Progenitor cell of endocrine pancreas (in vitro differentiated cells): ENCODE measurements at regions not wholly inside any gene's neighbourhood (a gene's known extent, or its start where the extent isn't known, plus 50 kb on each side); places are given as distances from the start of the nearest gene placed in this dataset.

ENCODE experiments used
- DNase-seq: peaks from one replicate; pipeline ENCODE4 v3.0.0; 2021; ENCODE audit warnings: low spot score; ENCODE audit not compliant: unreplicated experiment
- H3K27ac Mint-ChIP-seq: 2 replicates; pipeline ENCODE4 v1.8.0; 2021; ENCODE audit warnings: mild to moderate bottlenecking, moderate library complexity, mixed read lengths
- H3K27me3 Mint-ChIP-seq: 2 replicates; pipeline ENCODE4 v1.8.0; 2021; ENCODE audit warnings: mixed read lengths
- H3K36me3 Mint-ChIP-seq: 2 replicates; pipeline ENCODE4 v1.8.0; 2022; ENCODE audit warnings: mixed read lengths; ENCODE audit not compliant: insufficient read depth
- H3K4me1 Mint-ChIP-seq: 2 replicates; pipeline ENCODE4 v1.8.0; 2021; ENCODE audit warnings: low read depth, mixed read lengths
- H3K4me3 Mint-ChIP-seq: 2 replicates; pipeline ENCODE4 v1.8.0; 2021; ENCODE audit warnings: low read depth, mild to moderate bottlenecking, moderate library complexity, mixed read lengths
- H3K9me3 Mint-ChIP-seq: 2 replicates; pipeline ENCODE4 v1.8.0; 2021; ENCODE audit warnings: low read depth, mixed read lengths
- CTCF ChIP-seq: fragments of 200-600 bp; sonication (generic); IDR thresholded peaks from one replicate; pipeline ENCODE4 v1.5.0; 2021; ENCODE audit warnings: antibody characterized with exemption, mild to moderate bottlenecking; ENCODE audit not compliant: unreplicated experiment

GRCh38 chr2:217466104-217466503, 536.7 kb downstream of the TNS1 start:
- no peaks in the 10 kb centered on the region for H3K36me3 Mint-ChIP-seq
- TF ChIP-seq CTCF = no peak
- DNase-seq = no peak
- H3K4me3 Mint-ChIP-seq = no peak overlapping the region
- H3K27ac Mint-ChIP-seq = no peak overlapping the region
- peaks cover 6% of the 10 kb centered on the region for H3K4me1 Mint-ChIP-seq
- no peaks in the 10 kb centered on the region for H3K27me3 Mint-ChIP-seq
- no peaks in the 10 kb centered on the region for H3K9me3 Mint-ChIP-seq

DNA sequence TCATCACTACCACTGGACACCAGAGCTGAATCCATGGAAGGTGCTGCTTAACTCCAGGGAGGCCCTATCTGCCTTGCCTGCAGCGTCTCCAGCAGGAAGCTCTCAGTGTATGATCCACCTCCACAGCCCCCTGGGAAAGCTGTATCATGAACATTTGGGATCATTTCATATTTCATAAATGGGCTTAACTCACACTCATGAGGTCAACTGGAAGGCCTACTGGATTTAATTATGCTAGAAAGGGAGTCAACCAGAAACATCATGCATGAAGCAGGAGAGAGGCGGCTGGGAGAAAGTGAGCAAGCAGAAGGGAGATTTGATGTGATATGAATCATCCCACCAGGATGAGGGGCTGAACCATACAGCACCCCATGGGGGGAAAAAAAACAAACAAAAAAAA, 537.7 kb downstream of the TNS1 start:
- Mint-ChIP-seq H3K4me3 (no peak overlapping the region), H3K36me3 (no peaks in the 10 kb centered on the region), H3K27me3 (no peaks in the 10 kb centered on the region), H3K4me1 (peaks cover 6% of the 10 kb centered on the region), H3K9me3 (no peaks in the 10 kb centered on the region), H3K27ac (no peak overlapping the region)
- TF ChIP-seq CTCF = no peak
- no peak for DNase-seq

DNA sequence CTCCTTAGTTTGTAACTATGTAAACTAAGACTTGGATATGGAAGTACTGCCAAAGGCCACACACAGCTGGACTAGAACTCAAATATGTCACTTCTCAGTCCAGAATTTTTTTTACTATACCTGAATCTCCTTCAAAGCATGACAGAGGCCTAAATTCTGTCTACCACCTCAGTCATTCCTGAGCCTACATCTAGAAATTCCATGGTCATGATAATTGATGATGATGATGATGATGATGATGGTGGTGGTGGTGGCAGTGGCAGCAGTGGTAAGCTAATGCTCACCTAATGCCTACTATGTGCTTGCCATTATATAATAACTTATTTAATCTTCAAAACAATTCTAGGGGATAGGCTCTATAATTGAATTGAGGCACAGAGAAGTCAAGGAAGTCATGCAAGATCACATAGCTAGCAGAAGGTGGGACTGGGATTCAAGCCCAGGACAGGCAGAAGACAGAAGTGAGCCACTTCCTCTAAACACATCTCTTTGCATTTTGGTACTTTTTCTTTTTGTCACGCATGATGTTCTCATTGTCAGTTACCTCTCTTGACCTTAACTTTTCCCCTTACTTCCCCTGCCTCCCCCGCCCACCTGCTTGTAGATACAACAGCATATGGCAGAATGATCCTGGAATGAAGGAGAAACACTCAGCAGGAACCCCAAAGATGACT, 539.3 kb downstream of the TNS1 start:
- no peak for TF ChIP-seq CTCF
- Mint-ChIP-seq H3K4me3 (no peak overlapping the region), H3K4me1 (peaks cover 5% of the 10 kb centered on the region), H3K9me3 (no peaks in the 10 kb centered on the region), H3K36me3 (no peaks in the 10 kb centered on the region), H3K27ac (no peak overlapping the region), H3K27me3 (no peaks in the 10 kb centered on the region)
- no peak for DNase-seq

- TF ChIP-seq CTCF = no peak
- Mint-ChIP-seq H3K27ac (no peak overlapping the region), H3K4me3 (no peak overlapping the region), H3K9me3 (no peaks in the 10 kb centered on the region), H3K4me1 (no peaks in the 10 kb centered on the region), H3K27me3 (no peaks in the 10 kb centered on the region), H3K36me3 (no peaks in the 10 kb centered on the region)
- DNase-seq = no peak
Measured at GRCh38 chr2:217462121-217462520, 540.7 kb downstream of the TNS1 start.

- no peak overlapping the region for H3K4me3 Mint-ChIP-seq
- no peak for TF ChIP-seq CTCF
- no peaks in the 10 kb centered on the region for H3K9me3 Mint-ChIP-seq
Measured at GRCh38 chr2:217461674-217462073, 541.1 kb downstream of the TNS1 start.

More at GRCh38 chr2:217461674-217462073, 541.1 kb downstream of the TNS1 start:
- no peak for DNase-seq
- H3K27ac Mint-ChIP-seq = no peak overlapping the region
- H3K4me1 Mint-ChIP-seq = no peaks in the 10 kb centered on the region
- no peaks in the 10 kb centered on the region for H3K36me3 Mint-ChIP-seq
- H3K27me3 Mint-ChIP-seq = no peaks in the 10 kb centered on the region
